SHP77 (cell line): ENCODE measurements at regions not wholly inside any gene's neighbourhood (a gene's known extent, or its start where the extent isn't known, plus 50 kb on each side); places are given as distances from the start of the nearest gene placed in this dataset.

Experiments
- DNase-seq, 2 experiments: peaks; one replicate each; lab custom pipeline; 2025; lab: John Stamatoyannopoulos, UW

DNA sequence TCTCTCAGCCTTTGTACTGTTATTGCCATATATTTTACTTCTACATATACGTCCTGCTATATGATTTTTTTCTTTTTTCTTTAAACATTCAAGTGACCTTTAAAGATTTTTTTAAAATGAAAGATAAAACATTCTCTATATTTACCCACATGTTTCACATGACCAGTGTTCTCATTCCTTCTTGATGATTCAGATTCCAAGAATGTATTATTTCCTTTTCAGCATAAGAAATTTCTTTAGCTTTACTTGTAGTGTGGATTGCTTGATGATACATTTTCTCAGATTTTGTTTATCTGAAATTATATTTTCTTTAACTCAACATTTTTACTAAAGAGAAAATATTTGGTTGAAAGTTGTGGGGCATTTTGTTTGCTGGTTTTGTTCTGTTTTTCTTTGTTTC is 792.1 kb downstream of the BRINP1 start:
- no peak for DNase-seq

GRCh38 chr9:118578467-118578866 is 790.8 kb downstream of the BRINP1 start:
- DNase-seq, result no peak

DNA sequence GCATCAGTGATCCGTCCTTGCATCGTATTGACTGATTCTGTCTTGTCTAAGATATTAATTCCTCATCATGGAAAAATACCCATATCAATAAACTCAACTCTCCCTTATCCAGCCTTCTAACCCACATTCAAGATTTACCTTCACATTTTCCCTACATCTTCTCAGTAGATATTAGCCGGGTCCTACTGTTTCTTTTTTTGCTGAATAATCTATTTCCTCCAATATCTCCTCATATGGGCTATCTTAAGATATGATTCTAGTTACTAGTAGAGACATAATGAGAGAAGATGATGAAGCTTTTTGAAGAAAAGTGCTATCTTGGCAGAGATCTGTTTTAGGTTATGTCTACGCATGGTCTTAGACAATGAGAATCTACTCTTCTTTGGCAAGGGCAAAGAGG is 785.8 kb downstream of the BRINP1 start:
- no peak for DNase-seq

DNA sequence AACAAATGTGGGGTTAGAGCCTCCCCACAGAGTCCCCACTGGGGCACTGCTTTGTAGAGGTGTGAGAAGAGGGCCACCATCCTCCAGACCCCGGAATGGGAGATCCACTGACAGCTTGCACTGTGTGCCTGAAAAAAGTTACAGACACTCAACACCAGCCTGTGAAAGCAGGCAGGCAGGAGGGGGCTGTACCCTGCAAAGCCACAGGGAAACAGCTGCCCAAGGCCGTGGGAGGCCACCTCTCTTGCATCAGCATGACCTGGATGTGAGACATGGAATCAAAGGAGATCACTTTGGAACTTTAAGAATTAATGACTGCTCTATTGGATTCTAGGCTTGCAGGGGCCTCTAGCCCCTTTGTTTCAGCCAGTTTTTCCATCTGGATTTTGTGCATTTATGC is 782.3 kb downstream of the BRINP1 start:
- no peak for DNase-seq

DNA sequence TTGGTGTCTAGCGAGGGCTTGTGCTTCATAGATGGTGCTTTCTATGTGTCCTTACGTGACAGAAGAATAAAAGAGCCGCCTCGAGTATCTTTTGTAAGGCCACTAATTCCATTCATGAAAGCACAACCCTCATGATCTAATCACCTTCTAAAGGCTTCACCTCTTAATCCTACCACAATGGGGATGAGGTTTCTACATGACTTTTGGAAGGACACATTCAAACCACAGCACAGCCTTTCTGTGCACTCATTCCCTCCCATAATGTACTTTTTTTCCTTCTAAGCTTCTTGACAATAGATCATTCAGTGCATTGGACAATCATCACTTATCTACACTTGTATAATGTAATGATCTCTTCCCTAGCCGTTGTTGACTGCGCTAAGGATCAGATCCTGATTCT is 774.8 kb downstream of the BRINP1 start:
- no peak for DNase-seq

DNA sequence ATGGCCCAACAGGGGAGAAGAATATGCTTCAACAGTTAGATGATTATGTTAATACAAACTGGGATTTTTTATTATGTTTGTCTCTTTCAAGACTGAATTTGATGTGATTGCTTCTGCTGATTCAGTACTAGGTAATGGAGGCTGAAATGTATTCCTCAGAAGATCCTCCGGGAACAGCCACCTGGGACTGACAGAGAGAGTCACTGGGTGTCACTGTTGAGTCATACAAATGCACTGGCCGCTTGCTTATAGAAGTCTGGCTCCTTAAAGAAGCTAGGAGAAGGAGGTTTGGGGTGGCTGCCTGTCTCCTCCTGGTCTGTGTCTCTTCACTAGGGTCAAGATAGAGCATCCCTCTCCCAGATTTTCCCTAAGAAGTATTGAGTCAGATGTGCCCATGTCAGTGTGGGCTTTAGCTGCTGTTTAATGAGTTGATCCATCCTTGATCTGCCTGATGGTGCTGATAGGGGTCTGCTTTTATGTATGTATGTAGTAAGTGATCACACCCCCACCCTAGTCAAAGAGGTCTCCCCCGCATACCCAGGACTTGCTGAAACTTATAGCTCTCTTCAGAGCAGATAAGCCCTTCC is 773.4 kb downstream of the BRINP1 start:
- peak in 1 of 2 experiments; percentile 7 for DNase-seq

GRCh38 chr9:118596374-118597015 is 772.7 kb downstream of the BRINP1 start:
- no peak for DNase-seq

GRCh38 chr9:118606668-118607067 is 762.6 kb downstream of the BRINP1 start:
- no peak for DNase-seq

DNA sequence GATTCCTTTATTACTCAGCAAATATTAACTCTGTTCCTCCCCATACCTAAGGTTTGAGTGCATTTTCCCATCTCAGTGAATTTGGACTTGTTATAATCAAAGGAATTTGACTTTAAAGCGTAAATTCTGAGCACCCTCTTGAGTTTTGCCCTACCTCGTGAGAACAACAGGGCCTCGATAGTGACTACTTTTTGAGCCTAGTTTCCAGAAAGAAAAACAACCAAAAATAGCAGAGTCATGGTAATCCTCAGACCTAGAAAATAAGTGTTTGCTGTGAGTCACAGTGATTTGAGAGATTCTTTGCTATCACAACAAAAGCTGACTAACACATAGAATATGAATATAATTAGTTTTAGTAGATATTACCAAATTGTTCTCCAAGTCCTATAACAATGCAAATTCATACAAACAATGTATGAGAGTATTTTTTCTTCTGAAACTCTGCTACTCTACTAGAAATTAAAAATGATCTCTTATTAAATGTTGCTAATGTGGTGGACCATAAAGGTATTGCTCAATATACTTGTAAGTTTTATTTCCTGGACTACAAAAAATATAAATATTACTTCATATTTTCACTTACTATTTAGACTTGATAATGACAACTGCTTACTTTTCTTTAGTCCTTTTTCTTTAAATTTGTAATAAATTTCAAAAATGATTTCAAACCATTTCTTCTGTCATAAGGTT is 759.7 kb downstream of the BRINP1 start:
- DNase-seq, result no peak

DNA sequence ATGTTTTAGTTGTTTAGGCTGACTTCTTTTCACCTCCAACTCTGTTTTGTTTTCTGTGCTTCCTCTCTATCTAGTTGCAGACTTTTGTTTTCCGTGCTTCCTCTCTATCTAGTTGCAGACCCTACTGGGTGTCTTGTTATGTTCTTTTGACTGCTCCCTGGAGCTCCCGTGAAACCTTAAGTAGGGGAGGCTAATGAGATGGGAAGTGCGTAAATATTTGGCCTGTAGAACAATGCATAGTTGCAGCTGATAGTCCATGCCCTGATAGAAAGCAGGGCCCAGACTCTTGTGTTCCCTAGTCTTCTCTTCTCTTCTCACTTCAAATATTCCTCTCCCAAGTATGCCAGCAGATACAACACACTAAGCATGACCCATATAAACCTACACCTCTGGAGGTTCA is 757.0 kb downstream of the BRINP1 start:
- no peak for DNase-seq

- no peak for DNase-seq
Observed at GRCh38 chr9:118613996-118614395, 755.2 kb downstream of the BRINP1 start.

DNA sequence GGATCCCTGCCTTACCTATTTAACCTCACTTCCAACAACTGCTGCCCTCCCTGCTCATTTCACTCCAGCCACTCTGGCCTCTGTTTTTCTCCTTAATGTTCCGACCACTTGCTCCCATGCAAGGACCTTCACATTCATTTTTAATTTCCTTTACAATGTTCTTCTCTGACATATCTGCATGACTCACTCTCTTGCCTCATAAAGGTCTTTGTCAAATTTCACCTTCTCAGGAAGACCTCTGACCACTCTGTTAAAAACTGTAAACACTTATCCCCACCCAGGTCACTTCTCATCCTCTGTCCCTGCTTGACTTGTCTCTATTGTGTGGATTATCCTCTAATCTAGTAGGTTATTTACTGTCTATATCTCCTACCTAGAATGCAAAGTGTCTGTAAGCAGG is 751.2 kb downstream of the BRINP1 start:
- DNase-seq, result no peak

GRCh38 chr9:118618849-118619248 is 750.4 kb downstream of the BRINP1 start:
- no peak for DNase-seq

DNA sequence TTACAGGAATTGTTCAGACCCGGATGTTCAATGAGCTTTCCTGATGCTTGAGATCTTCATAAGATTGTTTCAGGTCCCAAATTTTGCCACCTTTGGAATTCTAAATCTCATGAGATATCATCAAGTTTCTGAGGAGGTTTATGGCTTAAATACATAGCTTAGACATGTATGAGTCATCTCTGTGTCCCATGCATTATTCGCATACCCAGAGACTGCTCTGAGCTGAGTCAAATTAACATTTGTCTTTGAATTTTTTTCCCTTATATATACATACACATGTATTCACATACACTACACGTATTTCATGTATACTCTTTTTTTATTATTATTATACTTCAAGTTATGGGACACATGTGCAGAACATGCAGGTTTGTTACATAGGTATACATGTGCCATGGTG is 744.6 kb downstream of the BRINP1 start:
- DNase-seq, result no peak

DNA sequence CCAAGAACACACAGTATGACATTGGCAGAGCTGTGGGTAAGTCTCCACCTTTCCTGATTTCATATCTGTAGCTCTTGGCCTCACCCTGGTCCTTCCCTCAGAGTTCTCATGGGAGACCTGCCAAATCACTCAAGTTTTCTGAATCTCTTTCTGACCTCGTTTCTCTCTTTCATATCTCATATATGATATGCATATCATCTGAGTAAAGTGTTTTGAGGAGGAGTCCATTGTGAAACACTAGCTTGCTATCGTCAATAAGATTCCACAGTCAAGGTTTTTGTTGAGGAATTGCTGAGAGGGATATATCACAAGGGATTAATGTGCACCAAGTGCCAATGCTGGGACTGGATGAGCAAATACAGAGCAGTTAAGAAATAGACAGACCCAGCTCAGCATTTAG is 739.2 kb downstream of the BRINP1 start:
- no peak for DNase-seq

- DNase-seq, result no peak
Observed at GRCh38 chr9:118630931-118631595, 738.2 kb downstream of the BRINP1 start.

- DNase-seq, result no peak
Observed at GRCh38 chr9:118631956-118632355, 737.3 kb downstream of the BRINP1 start.

DNA sequence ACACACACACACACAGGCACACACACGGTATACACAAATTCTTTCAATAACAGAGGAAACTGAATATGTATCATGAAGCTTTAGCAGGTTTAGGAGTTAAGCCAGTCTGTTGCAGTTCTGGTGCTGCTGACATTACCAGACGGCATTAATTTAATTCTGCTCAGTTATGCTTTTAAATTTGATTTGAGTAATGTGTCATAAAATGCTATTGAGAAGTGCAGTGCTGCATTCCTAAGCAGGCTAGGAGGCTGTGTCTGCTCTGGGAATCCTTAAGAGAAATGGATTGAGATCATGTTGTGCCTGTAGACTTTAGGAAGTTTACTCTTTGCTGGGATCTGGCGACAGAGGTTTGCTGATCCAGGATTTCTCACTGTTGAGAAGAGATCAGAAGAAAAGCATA is 733.8 kb downstream of the BRINP1 start:
- DNase-seq, result no peak

DNA sequence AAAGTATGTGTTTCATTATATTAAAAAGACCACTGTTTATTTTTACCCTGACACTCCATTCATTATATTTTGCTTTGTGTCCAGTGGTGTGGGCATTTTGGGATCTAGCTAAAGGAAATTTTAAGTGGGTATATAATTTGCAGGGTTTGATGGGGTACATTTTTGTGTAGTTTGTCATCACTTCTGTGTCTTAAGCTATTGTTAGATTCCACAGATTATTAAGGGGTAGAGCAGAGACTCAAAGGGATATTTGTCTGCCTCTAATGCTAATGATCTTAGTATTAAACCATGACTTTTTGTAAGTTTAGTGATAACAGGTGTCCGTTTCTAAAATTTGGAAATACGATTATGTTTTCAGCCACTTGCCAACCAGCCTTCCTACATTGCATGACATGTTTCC is 731.6 kb downstream of the BRINP1 start:
- DNase-seq, result no peak

GRCh38 chr9:118640836-118641560 is 728.2 kb downstream of the BRINP1 start:
- no peak for DNase-seq

- no peak for DNase-seq
Observed at GRCh38 chr9:118643118-118643517, 726.1 kb downstream of the BRINP1 start.

DNA sequence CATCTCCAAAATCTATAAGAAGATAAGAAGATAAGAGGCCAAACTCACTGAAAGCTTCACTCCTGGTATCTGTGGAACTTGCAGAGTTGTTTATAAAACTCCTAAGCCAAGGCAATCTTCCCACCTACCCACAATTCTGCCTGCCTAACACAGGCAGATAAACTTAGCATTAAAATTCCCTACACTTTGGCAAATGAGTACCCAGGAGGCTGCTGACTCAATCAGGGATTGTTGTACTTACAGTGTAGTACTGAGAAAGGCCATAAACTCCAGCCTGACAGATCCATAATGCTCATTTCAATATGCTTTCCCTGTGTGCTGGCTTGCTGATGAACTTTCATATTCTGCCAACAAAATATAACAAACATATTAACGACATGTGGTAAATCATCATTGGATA is 725.2 kb downstream of the BRINP1 start:
- no peak for DNase-seq
